Neural progenitor cell (in vitro differentiated cells): ENCODE measurements at regions not wholly inside any gene's neighbourhood (a gene's known extent, or its start where the extent isn't known, plus 50 kb on each side); places are given as distances from the start of the nearest gene placed in this dataset.
A peak's percentile ranks its signal among the peaks of the same experiment; 100 is the strongest.

ENCODE experiments used
- DNase-seq: peaks from one replicate; pipeline ENCODE4 v3.0.0-alpha.2; 2016; ENCODE audit warnings: low spot score
- H2AFZ ChIP-seq: fragments of 200-600 bp; sonication (generic); replicated peaks from 2 replicates; pipeline ENCODE4 v1.6.1; 2016; ENCODE audit warnings: antibody characterized with exemption
- H3F3A ChIP-seq: fragments of 200-600 bp; sonication (generic); 2 replicates; pipeline ENCODE4 v1.6.1; 2016; ENCODE audit warnings: antibody characterized with exemption, low read depth
- H3K27ac ChIP-seq: fragments of 200-600 bp; sonication (generic); 2 replicates; pipeline ENCODE4 v1.5.1; 2016; ENCODE audit warnings: mild to moderate bottlenecking
- H3K27me3 ChIP-seq: fragments of 200-600 bp; sonication (generic); 2 replicates; pipeline ENCODE4 v1.6.1; 2016; ENCODE audit warnings: mild to moderate bottlenecking, moderate library complexity
- H3K36me3 ChIP-seq: fragments of 200-600 bp; sonication (generic); 2 replicates; pipeline ENCODE4 v1.5.1; 2016
- H3K4me1 ChIP-seq: fragments of 200-600 bp; sonication (generic); 2 replicates; pipeline ENCODE4 v1.6.1; 2016; ENCODE audit warnings: mixed run types
- H3K4me2 ChIP-seq: fragments of 200-600 bp; sonication (generic); 2 replicates; pipeline ENCODE4 v1.6.1; 2016
- H3K4me3 ChIP-seq: fragments of 200-600 bp; sonication (generic); 2 replicates; pipeline ENCODE4 v1.5.1; 2016
- H3K79me2 ChIP-seq: fragments of 200-600 bp; sonication (generic); 2 replicates; pipeline ENCODE4 v1.6.1; 2016; ENCODE audit warnings: low read depth
- H3K9ac ChIP-seq: fragments of 200-600 bp; sonication (generic); 2 replicates; pipeline ENCODE4 v1.6.1; 2016
- H3K9me3 ChIP-seq: fragments of 200-600 bp; sonication (generic); 2 replicates; pipeline ENCODE4 v1.5.1; 2016; ENCODE audit warnings: low read depth
- H4K20me1 ChIP-seq: fragments of 200-600 bp; sonication (generic); 2 replicates; pipeline ENCODE4 v1.6.1; 2016; ENCODE audit warnings: low read depth
- H3K27ac Mint-ChIP-seq: 3 replicates; pipeline ENCODE4 v1.8.0; 2021; ENCODE audit warnings: mixed read lengths
- H3K27me3 Mint-ChIP-seq: 2 replicates; pipeline ENCODE4 v1.8.0; 2022; ENCODE audit warnings: low read depth, mild to moderate bottlenecking, inconsistent platforms, moderate library complexity, mixed read lengths; ENCODE audit not compliant: insufficient read depth
- H3K36me3 Mint-ChIP-seq: 3 replicates; pipeline ENCODE4 v1.8.0; 2021; ENCODE audit warnings: mixed read lengths
- H3K4me1 Mint-ChIP-seq: 3 replicates; pipeline ENCODE4 v1.8.0; 2021; ENCODE audit warnings: mixed read lengths
- H3K4me3 Mint-ChIP-seq: 3 replicates; pipeline ENCODE4 v1.8.0; 2021; ENCODE audit warnings: mild to moderate bottlenecking, moderate library complexity, mixed read lengths
- H3K9me3 Mint-ChIP-seq: 3 replicates; pipeline ENCODE4 v1.8.0; 2020; ENCODE audit warnings: mixed read lengths
- CTCF ChIP-seq: fragments of 200-600 bp; sonication (generic); IDR thresholded peaks from 2 replicates; pipeline ENCODE4 v1.5.1; 2017; ENCODE audit warnings: antibody characterized with exemption, mild to moderate bottlenecking
- EZH2 ChIP-seq: fragments of 200-600 bp; sonication (generic); IDR thresholded peaks from 2 replicates; pipeline ENCODE4 v1.6.1; 2017; ENCODE audit warnings: antibody characterized with exemption, mild to moderate bottlenecking, moderate library complexity
- EZH2phosphoT487 ChIP-seq: fragments of 200-600 bp; sonication (generic); IDR thresholded peaks from 2 replicates; pipeline ENCODE4 v1.6.1; 2017; ENCODE audit warnings: antibody characterized with exemption

- H3K4me1 Mint-ChIP-seq, result peaks cover under 1% of the 10 kb centered on the region
- TF ChIP-seq EZH2phosphoT487, result no peak
- TF ChIP-seq CTCF, result peak; percentile 70
- no peak for TF ChIP-seq EZH2
- peaks cover 5% of the 10 kb centered on the region for H3K27me3 Mint-ChIP-seq
- Histone ChIP-seq H3K27ac (no peak overlapping the region), H3K9ac (no peak overlapping the region), H2AFZ (no peak overlapping the region), H3K4me2 (no peak overlapping the region), H3K79me2 (no peaks in the 10 kb centered on the region), H3K4me1 (no peaks in the 10 kb centered on the region), H3K4me3 (no peak overlapping the region), H3K36me3 (no peaks in the 10 kb centered on the region), H4K20me1 (no peaks in the 10 kb centered on the region), H3F3A (no peaks in the 10 kb centered on the region), H3K27me3 (peaks cover 30% of the 10 kb centered on the region), H3K9me3 (no peaks in the 10 kb centered on the region)
- peaks cover 6% of the 10 kb centered on the region for H3K9me3 Mint-ChIP-seq
- peak; percentile 83 for DNase-seq
- H3K36me3 Mint-ChIP-seq, result no peaks in the 10 kb centered on the region
- H3K27ac Mint-ChIP-seq, result no peak overlapping the region
- no peak overlapping the region for H3K4me3 Mint-ChIP-seq
Observed at GRCh38 chr17:45722161-45722560, 62.0 kb upstream of the CRHR1 start.

DNA sequence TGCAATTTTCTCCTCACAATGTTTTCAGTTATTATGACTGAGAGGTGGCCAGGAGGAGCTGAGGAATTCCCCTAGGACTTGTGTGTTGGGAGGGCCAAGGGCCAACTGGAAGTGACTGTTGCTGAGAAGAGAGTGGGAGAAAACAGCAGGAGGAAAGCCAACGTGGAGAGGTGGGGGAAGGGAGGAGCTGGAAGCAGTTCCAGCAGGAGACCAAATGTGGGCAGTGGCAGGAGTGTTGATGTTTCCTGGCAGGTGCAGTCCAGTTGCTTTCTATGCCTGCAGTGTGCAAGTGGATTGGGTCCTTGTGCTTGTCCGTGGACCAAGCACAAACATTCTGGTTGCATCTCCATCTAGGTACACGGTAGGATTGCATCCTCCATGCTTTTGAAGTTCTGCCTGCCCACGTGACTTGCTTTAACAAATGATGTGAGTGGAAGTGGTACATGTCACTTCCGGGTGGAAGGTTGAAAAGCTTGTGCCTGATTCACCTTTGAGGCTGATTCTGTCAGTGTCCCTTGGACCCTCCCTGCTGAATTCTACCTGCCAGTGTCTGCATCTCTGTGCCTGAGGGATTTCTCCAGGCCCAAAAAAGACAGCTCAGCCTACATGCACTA lies 54.7 kb upstream of the CRHR1 start:
- H3K4me2 ChIP-seq, result no peak overlapping the region
- no peaks in the 10 kb centered on the region for H4K20me1 ChIP-seq
- Mint-ChIP-seq H3K9me3 (peaks cover 8% of the 10 kb centered on the region), H3K4me3 (no peak overlapping the region), H3K4me1 (peaks cover 10% of the 10 kb centered on the region), H3K27ac (no peak overlapping the region), H3K36me3 (no peaks in the 10 kb centered on the region), H3K27me3 (peaks cover 3% of the 10 kb centered on the region)
- H3K27me3 ChIP-seq, result peaks cover 35% of the 10 kb centered on the region
- no peak overlapping the region for H2AFZ ChIP-seq
- no peak overlapping the region for H3K9ac ChIP-seq
- H3K27ac ChIP-seq, result no peak overlapping the region
- H3F3A ChIP-seq, result no peaks in the 10 kb centered on the region
- H3K4me1 ChIP-seq, result peaks cover 9% of the 10 kb centered on the region
- no peaks in the 10 kb centered on the region for H3K36me3 ChIP-seq
- DNase-seq, result no peak
- H3K9me3 ChIP-seq, result no peaks in the 10 kb centered on the region
- no peaks in the 10 kb centered on the region for H3K79me2 ChIP-seq
- TF ChIP-seq CTCF (no peak), EZH2 (no peak), EZH2phosphoT487 (no peak)
- no peak overlapping the region for H3K4me3 ChIP-seq

GRCh38 chr17:45730192-45730591 lies 53.9 kb upstream of the CRHR1 start:
- no peaks in the 10 kb centered on the region for H3K36me3 Mint-ChIP-seq
- Histone ChIP-seq H3K27me3 (peaks cover 30% of the 10 kb centered on the region), H2AFZ (no peak overlapping the region), H3K79me2 (no peaks in the 10 kb centered on the region), H3K4me2 (no peak overlapping the region), H3K4me1 (peaks cover 9% of the 10 kb centered on the region), H3K27ac (no peak overlapping the region), H4K20me1 (no peaks in the 10 kb centered on the region), H3K36me3 (no peaks in the 10 kb centered on the region), H3K9ac (no peak overlapping the region), H3K4me3 (no peak overlapping the region), H3K9me3 (no peaks in the 10 kb centered on the region), H3F3A (no peaks in the 10 kb centered on the region)
- TF ChIP-seq EZH2, result no peak
- no peak for TF ChIP-seq EZH2phosphoT487
- no peak for TF ChIP-seq CTCF
- no peak overlapping the region for H3K27ac Mint-ChIP-seq
- no peak for DNase-seq
- peaks cover 10% of the 10 kb centered on the region for H3K4me1 Mint-ChIP-seq
- peaks cover 8% of the 10 kb centered on the region for H3K9me3 Mint-ChIP-seq
- H3K4me3 Mint-ChIP-seq, result no peak overlapping the region
- H3K27me3 Mint-ChIP-seq, result peaks cover 3% of the 10 kb centered on the region
